H54 (cell line): ENCODE measurements at regions not wholly inside any gene's neighbourhood (a gene's known extent, or its start where the extent isn't known, plus 50 kb on each side); places are given as distances from the start of the nearest gene placed in this dataset.

Experiments
- DNase-seq: peaks from one replicate; pipeline ENCODE4 v3.0.0; 2011; ENCODE audit warnings: low spot score, mixed read lengths; ENCODE audit not compliant: insufficient read length
- FAIRE-seq: peaks from 3 replicates; lab custom pipeline; 2011; peaks lifted over from hg19 to GRCh38; lab: Jason Lieb, UNC
- POLR2A ChIP-seq: IDR thresholded peaks from 2 replicates; pipeline ENCODE4 v1.6.1; 2011; ENCODE audit warnings: low read depth, mild to moderate bottlenecking, low read length

GRCh38 chr14:53528185-53528671, 375.1 kb upstream of the DDHD1 start:
- TF ChIP-seq POLR2A: no peak
- DNase-seq: no peak
- no peak for FAIRE-seq

- DNase-seq (no peak), FAIRE-seq (no peak)
- TF ChIP-seq POLR2A: no peak
Observed at GRCh38 chr14:53526200-53526599, 373.1 kb upstream of the DDHD1 start.

GRCh38 chr14:53525608-53526007, 372.5 kb upstream of the DDHD1 start:
- FAIRE-seq: no peak
- no peak for DNase-seq
- no peak for TF ChIP-seq POLR2A

GRCh38 chr14:53524391-53524790, 371.3 kb upstream of the DDHD1 start:
- TF ChIP-seq POLR2A: no peak
- DNase-seq (no peak), FAIRE-seq (no peak)

GRCh38 chr14:53523226-53523625, 370.1 kb upstream of the DDHD1 start:
- DNase-seq (no peak), FAIRE-seq (no peak)
- no peak for TF ChIP-seq POLR2A

GRCh38 chr14:53520078-53520928, 367.2 kb upstream of the DDHD1 start:
- no peak for TF ChIP-seq POLR2A
- FAIRE-seq (no peak), DNase-seq (no peak)

- FAIRE-seq (no peak), DNase-seq (no peak)
- no peak for TF ChIP-seq POLR2A
Observed at GRCh38 chr14:53519137-53519536, 366.0 kb upstream of the DDHD1 start.

- DNase-seq (no peak), FAIRE-seq (no peak)
- no peak for TF ChIP-seq POLR2A
Observed at GRCh38 chr14:53517270-53517960, 364.3 kb upstream of the DDHD1 start.

GRCh38 chr14:53516261-53516774, 363.2 kb upstream of the DDHD1 start:
- peak; percentile 33 for FAIRE-seq
- no peak for TF ChIP-seq POLR2A
- DNase-seq: no peak

GRCh38 chr14:53515276-53515675, 362.2 kb upstream of the DDHD1 start:
- DNase-seq: no peak
- FAIRE-seq: no peak
- TF ChIP-seq POLR2A: no peak

- no peak for FAIRE-seq
- DNase-seq: no peak
- TF ChIP-seq POLR2A: no peak
Observed at GRCh38 chr14:53514197-53514596, 361.1 kb upstream of the DDHD1 start.

GRCh38 chr14:53510281-53510912, 357.3 kb upstream of the DDHD1 start:
- TF ChIP-seq POLR2A: no peak
- FAIRE-seq: no peak
- no peak for DNase-seq

GRCh38 chr14:53509276-53510244, 356.4 kb upstream of the DDHD1 start:
- no peak for TF ChIP-seq POLR2A
- no peak for FAIRE-seq
- DNase-seq: no peak
